ENCODE measurements at regions not wholly inside any gene's neighbourhood (a gene's known extent, or its start where the extent isn't known, plus 50 kb on each side); places are given as distances from the start of the nearest gene placed in this dataset.

GRCh38 chr15:45918839-45919238, 284.0 kb downstream of the SQOR start:
- no peaks in the 10 kb centered on the region for H3K36me3 ChIP-seq (ENCODE audit: control insufficient read depth in 5 of 5, insufficient read depth in 5 of 5, low read length in 5 of 5)
- H3K9ac ChIP-seq (ENCODE audit: low read length in 5 of 5): no peak overlapping the region
- H3K27me3 ChIP-seq (ENCODE audit: control insufficient read depth in 5 of 5, insufficient read depth in 4 of 5, low read length in 5 of 5): no peaks in the 10 kb centered on the region
- H3K4me3 ChIP-seq (ENCODE audit: low read depth in 1 of 5, low read length in 5 of 5): no peak overlapping the region
- peaks cover 0 to 15% (median 0%) of the 10 kb centered on the region in 5 donors for H3K4me1 ChIP-seq (ENCODE audit: control insufficient read depth in 5 of 5, insufficient read depth in 5 of 5, low read length in 5 of 5)
- no peaks in the 10 kb centered on the region for H3K9me3 ChIP-seq (ENCODE audit: control insufficient read depth in 5 of 5, low read length in 5 of 5)
- H3K27ac ChIP-seq (ENCODE audit: low read depth, low read length): no peak overlapping the region

GRCh38 chr15:45919806-45920205, 285.0 kb downstream of the SQOR start:
- H3K4me3 ChIP-seq (ENCODE audit: low read depth in 1 of 5, low read length in 5 of 5): no peak overlapping the region
- H3K9ac ChIP-seq (ENCODE audit: low read length in 5 of 5): no peak overlapping the region
- H3K27ac ChIP-seq (ENCODE audit: low read depth, low read length): no peak overlapping the region
- H3K27me3 ChIP-seq (ENCODE audit: control insufficient read depth in 5 of 5, insufficient read depth in 4 of 5, low read length in 5 of 5): no peaks in the 10 kb centered on the region
- H3K4me1 ChIP-seq (ENCODE audit: control insufficient read depth in 5 of 5, insufficient read depth in 5 of 5, low read length in 5 of 5): peaks cover 0 to 15% (median 0%) of the 10 kb centered on the region in 5 donors
- H3K36me3 ChIP-seq (ENCODE audit: control insufficient read depth in 5 of 5, insufficient read depth in 5 of 5, low read length in 5 of 5): no peaks in the 10 kb centered on the region
- no peaks in the 10 kb centered on the region for H3K9me3 ChIP-seq (ENCODE audit: control insufficient read depth in 5 of 5, low read length in 5 of 5)

- no peaks in the 10 kb centered on the region for H3K36me3 ChIP-seq (ENCODE audit: control insufficient read depth in 5 of 5, insufficient read depth in 5 of 5, low read length in 5 of 5)
- no peaks in the 10 kb centered on the region for H3K9me3 ChIP-seq (ENCODE audit: control insufficient read depth in 5 of 5, low read length in 5 of 5)
- no peak overlapping the region for H3K4me3 ChIP-seq (ENCODE audit: low read depth in 1 of 5, low read length in 5 of 5)
- H3K9ac ChIP-seq (ENCODE audit: low read length in 5 of 5): no peak overlapping the region
- H3K27ac ChIP-seq (ENCODE audit: low read depth, low read length): no peak overlapping the region
- no peaks in the 10 kb centered on the region for H3K27me3 ChIP-seq (ENCODE audit: control insufficient read depth in 5 of 5, insufficient read depth in 4 of 5, low read length in 5 of 5)
- H3K4me1 ChIP-seq (ENCODE audit: control insufficient read depth in 5 of 5, insufficient read depth in 5 of 5, low read length in 5 of 5): peaks cover 0 to 15% (median 0%) of the 10 kb centered on the region in 5 donors
Observed at GRCh38 chr15:45921376-45921775, 286.5 kb downstream of the SQOR start.

GRCh38 chr15:45921978-45922377, 287.1 kb downstream of the SQOR start:
- no peaks in the 10 kb centered on the region for H3K27me3 ChIP-seq (ENCODE audit: control insufficient read depth in 5 of 5, insufficient read depth in 4 of 5, low read length in 5 of 5)
- H3K9me3 ChIP-seq (ENCODE audit: control insufficient read depth in 5 of 5, low read length in 5 of 5): no peaks in the 10 kb centered on the region
- no peak overlapping the region for H3K27ac ChIP-seq (ENCODE audit: low read depth, low read length)
- no peak overlapping the region for H3K9ac ChIP-seq (ENCODE audit: low read length in 5 of 5)
- peaks cover 0 to 15% (median 0%) of the 10 kb centered on the region in 5 donors for H3K4me1 ChIP-seq (ENCODE audit: control insufficient read depth in 5 of 5, insufficient read depth in 5 of 5, low read length in 5 of 5)
- H3K4me3 ChIP-seq (ENCODE audit: low read depth in 1 of 5, low read length in 5 of 5): no peak overlapping the region
- no peaks in the 10 kb centered on the region for H3K36me3 ChIP-seq (ENCODE audit: control insufficient read depth in 5 of 5, insufficient read depth in 5 of 5, low read length in 5 of 5)

- Histone ChIP-seq H3K27ac (ENCODE audit: low read depth, low read length) (no peak overlapping the region), H3K4me1 (ENCODE audit: control insufficient read depth in 5 of 5, insufficient read depth in 5 of 5, low read length in 5 of 5) (no peaks in the 10 kb centered on the region)
Observed at GRCh38 chr15:45941367-45941766, 306.5 kb downstream of the SQOR start.

GRCh38 chr15:45943240-45943639, 308.4 kb downstream of the SQOR start:
- Histone ChIP-seq H3K27me3 (ENCODE audit: control insufficient read depth in 5 of 5, insufficient read depth in 4 of 5, low read length in 5 of 5) (no peaks in the 10 kb centered on the region), H3K27ac (ENCODE audit: low read depth, low read length) (no peak overlapping the region), H3K4me3 (ENCODE audit: low read depth in 1 of 5, low read length in 5 of 5) (no peak overlapping the region), H3K4me1 (ENCODE audit: control insufficient read depth in 5 of 5, insufficient read depth in 5 of 5, low read length in 5 of 5) (no peaks in the 10 kb centered on the region), H3K9ac (ENCODE audit: low read length in 5 of 5) (no peak overlapping the region), H3K9me3 (ENCODE audit: control insufficient read depth in 5 of 5, low read length in 5 of 5) (no peaks in the 10 kb centered on the region), H3K36me3 (ENCODE audit: control insufficient read depth in 5 of 5, insufficient read depth in 5 of 5, low read length in 5 of 5) (no peaks in the 10 kb centered on the region)

More at GRCh38 chr15:45941367-45941766, 306.5 kb downstream of the SQOR start:
- Histone ChIP-seq H3K4me3 (ENCODE audit: low read depth in 1 of 5, low read length in 5 of 5) (no peak overlapping the region), H3K27me3 (ENCODE audit: control insufficient read depth in 5 of 5, insufficient read depth in 4 of 5, low read length in 5 of 5) (no peaks in the 10 kb centered on the region), H3K9me3 (ENCODE audit: control insufficient read depth in 5 of 5, low read length in 5 of 5) (no peaks in the 10 kb centered on the region), H3K9ac (ENCODE audit: low read length in 5 of 5) (no peak overlapping the region), H3K36me3 (ENCODE audit: control insufficient read depth in 5 of 5, insufficient read depth in 5 of 5, low read length in 5 of 5) (no peaks in the 10 kb centered on the region)

GRCh38 chr15:45946111-45946510, 311.3 kb downstream of the SQOR start:
- H3K36me3 ChIP-seq (ENCODE audit: control insufficient read depth in 5 of 5, insufficient read depth in 5 of 5, low read length in 5 of 5): no peaks in the 10 kb centered on the region
- no peaks in the 10 kb centered on the region for H3K4me1 ChIP-seq (ENCODE audit: control insufficient read depth in 5 of 5, insufficient read depth in 5 of 5, low read length in 5 of 5)
- H3K27me3 ChIP-seq (ENCODE audit: control insufficient read depth in 5 of 5, insufficient read depth in 4 of 5, low read length in 5 of 5): peaks cover 0 to 4% (median 0%) of the 10 kb centered on the region in 5 donors
- H3K9ac ChIP-seq (ENCODE audit: low read length in 5 of 5): no peak overlapping the region
- no peaks in the 10 kb centered on the region for H3K9me3 ChIP-seq (ENCODE audit: control insufficient read depth in 5 of 5, low read length in 5 of 5)
- no peak overlapping the region for H3K27ac ChIP-seq (ENCODE audit: low read depth, low read length)
- H3K4me3 ChIP-seq (ENCODE audit: low read depth in 1 of 5, low read length in 5 of 5): no peak overlapping the region

- Histone ChIP-seq H3K9me3 (ENCODE audit: control insufficient read depth in 5 of 5, low read length in 5 of 5) (no peaks in the 10 kb centered on the region), H3K27ac (ENCODE audit: low read depth, low read length) (no peak overlapping the region), H3K36me3 (ENCODE audit: control insufficient read depth in 5 of 5, insufficient read depth in 5 of 5, low read length in 5 of 5) (no peaks in the 10 kb centered on the region), H3K4me3 (ENCODE audit: low read depth in 1 of 5, low read length in 5 of 5) (no peak overlapping the region), H3K9ac (ENCODE audit: low read length in 5 of 5) (no peak overlapping the region), H3K27me3 (ENCODE audit: control insufficient read depth in 5 of 5, insufficient read depth in 4 of 5, low read length in 5 of 5) (peaks cover 0 to 4% (median 0%) of the 10 kb centered on the region in 5 donors), H3K4me1 (ENCODE audit: control insufficient read depth in 5 of 5, insufficient read depth in 5 of 5, low read length in 5 of 5) (no peaks in the 10 kb centered on the region)
Observed at GRCh38 chr15:45948181-45948621, 313.4 kb downstream of the SQOR start.

GRCh38 chr15:45958924-45959323, 324.1 kb downstream of the SQOR start:
- H3K27me3 ChIP-seq (ENCODE audit: control insufficient read depth in 5 of 5, insufficient read depth in 4 of 5, low read length in 5 of 5): no peaks in the 10 kb centered on the region
- no peak overlapping the region for H3K27ac ChIP-seq (ENCODE audit: low read depth, low read length)
- no peak overlapping the region for H3K4me3 ChIP-seq (ENCODE audit: low read depth in 1 of 5, low read length in 5 of 5)
- H3K36me3 ChIP-seq (ENCODE audit: control insufficient read depth in 5 of 5, insufficient read depth in 5 of 5, low read length in 5 of 5): no peaks in the 10 kb centered on the region
- peaks cover 0 to 9% (median 4%) of the 10 kb centered on the region in 5 donors for H3K9me3 ChIP-seq (ENCODE audit: control insufficient read depth in 5 of 5, low read length in 5 of 5)
- no peaks in the 10 kb centered on the region for H3K4me1 ChIP-seq (ENCODE audit: control insufficient read depth in 5 of 5, insufficient read depth in 5 of 5, low read length in 5 of 5)
- H3K9ac ChIP-seq (ENCODE audit: low read length in 5 of 5): no peak overlapping the region

GRCh38 chr15:45962733-45963132, 327.9 kb downstream of the SQOR start:
- Histone ChIP-seq H3K27ac (ENCODE audit: low read depth, low read length) (no peak overlapping the region), H3K9ac (ENCODE audit: low read length in 5 of 5) (no peak overlapping the region), H3K9me3 (ENCODE audit: control insufficient read depth in 5 of 5, low read length in 5 of 5) (peaks cover 0 to 7% (median 4%) of the 10 kb centered on the region in 5 donors), H3K36me3 (ENCODE audit: control insufficient read depth in 5 of 5, insufficient read depth in 5 of 5, low read length in 5 of 5) (no peaks in the 10 kb centered on the region), H3K27me3 (ENCODE audit: control insufficient read depth in 5 of 5, insufficient read depth in 4 of 5, low read length in 5 of 5) (no peaks in the 10 kb centered on the region), H3K4me1 (ENCODE audit: control insufficient read depth in 5 of 5, insufficient read depth in 5 of 5, low read length in 5 of 5) (no peaks in the 10 kb centered on the region), H3K4me3 (ENCODE audit: low read depth in 1 of 5, low read length in 5 of 5) (no peak overlapping the region)

GRCh38 chr15:45970542-45970941, 335.7 kb downstream of the SQOR start:
- Histone ChIP-seq H3K27ac (ENCODE audit: low read depth, low read length) (no peak overlapping the region), H3K9ac (ENCODE audit: low read length in 5 of 5) (no peak overlapping the region), H3K4me3 (ENCODE audit: low read depth in 1 of 5, low read length in 5 of 5) (no peak overlapping the region), H3K27me3 (ENCODE audit: control insufficient read depth in 5 of 5, insufficient read depth in 4 of 5, low read length in 5 of 5) (no peaks in the 10 kb centered on the region), H3K36me3 (ENCODE audit: control insufficient read depth in 5 of 5, insufficient read depth in 5 of 5, low read length in 5 of 5) (no peaks in the 10 kb centered on the region), H3K9me3 (ENCODE audit: control insufficient read depth in 5 of 5, low read length in 5 of 5) (peaks cover 0 to 6% (median 0%) of the 10 kb centered on the region in 5 donors), H3K4me1 (ENCODE audit: control insufficient read depth in 5 of 5, insufficient read depth in 5 of 5, low read length in 5 of 5) (no peaks in the 10 kb centered on the region)

All from subcutaneous abdominal adipose tissue (tissue), 5 donors.